ELR (cell line): ENCODE measurements at regions not wholly inside any gene's neighbourhood (a gene's known extent, or its start where the extent isn't known, plus 50 kb on each side); places are given as distances from the start of the nearest gene placed in this dataset.
"Not testable (repeated sequence)": the region's sequence is repeated elsewhere in the genome, so short reads cannot be mapped to it uniquely, and the experiment has no call there.

Experiments
- DNase-seq: peaks from one replicate; pipeline ENCODE4 v3.0.0-alpha.2; 2015; ENCODE audit warnings: low read depth

DNA sequence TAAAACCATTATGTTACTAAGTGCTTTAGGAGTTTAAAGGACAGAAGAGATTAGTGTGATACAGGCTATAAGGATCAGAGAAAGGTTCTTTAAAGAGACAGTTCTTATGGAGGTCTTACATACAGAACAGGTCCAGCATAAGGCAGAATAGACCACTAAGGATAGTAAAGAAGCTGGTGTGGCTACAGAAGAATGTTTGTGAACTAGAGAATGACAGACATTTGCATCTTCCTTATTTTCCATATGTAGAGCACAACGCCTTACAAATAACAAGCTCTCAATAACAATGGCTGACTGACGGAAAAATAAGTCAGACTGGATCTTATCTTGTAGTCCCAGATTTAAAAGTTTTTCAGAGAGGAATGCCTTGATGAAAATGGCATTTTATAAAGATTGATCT, 95.6 kb upstream of the NOTCH2NLA start:
- not testable (repeated sequence) for DNase-seq

DNA sequence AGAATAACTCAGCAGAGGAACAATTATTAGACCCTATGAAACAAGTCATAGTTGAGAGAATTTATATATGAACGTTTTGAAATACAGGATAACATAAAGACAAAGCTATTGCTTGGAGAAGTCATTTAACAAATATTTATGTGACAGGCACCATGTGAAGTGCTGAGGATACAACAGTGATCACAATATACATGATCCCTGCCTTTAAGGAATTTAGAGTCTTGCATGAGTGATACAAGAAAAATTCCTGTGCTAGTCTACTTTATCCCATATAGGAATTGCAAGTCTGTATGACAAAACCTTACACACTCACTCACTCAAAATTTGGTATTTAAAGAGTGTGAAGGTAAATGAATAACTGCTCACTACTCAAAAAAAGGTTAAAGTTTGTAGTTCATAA, 94.5 kb upstream of the NOTCH2NLA start:
- not testable (repeated sequence) for DNase-seq

DNA sequence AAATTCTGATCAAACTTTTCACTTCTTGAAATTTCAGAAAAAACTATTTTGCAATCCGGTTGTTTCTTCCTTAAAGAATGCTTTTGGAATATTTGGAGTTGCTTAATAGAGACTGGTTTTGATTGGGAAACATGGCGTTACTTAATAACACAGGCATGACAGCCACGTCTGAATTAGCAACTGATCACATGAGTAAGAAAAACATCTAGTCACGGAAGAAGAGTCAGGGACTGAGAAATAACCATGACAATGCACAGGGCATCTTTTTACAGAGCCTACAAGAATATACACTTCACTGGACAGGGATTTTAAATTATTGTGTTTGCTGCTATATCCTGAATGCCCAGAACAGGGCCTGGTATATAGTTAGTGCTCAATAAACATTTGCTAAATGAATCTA, 94.1 kb upstream of the NOTCH2NLA start:
- not testable (repeated sequence) for DNase-seq

DNA sequence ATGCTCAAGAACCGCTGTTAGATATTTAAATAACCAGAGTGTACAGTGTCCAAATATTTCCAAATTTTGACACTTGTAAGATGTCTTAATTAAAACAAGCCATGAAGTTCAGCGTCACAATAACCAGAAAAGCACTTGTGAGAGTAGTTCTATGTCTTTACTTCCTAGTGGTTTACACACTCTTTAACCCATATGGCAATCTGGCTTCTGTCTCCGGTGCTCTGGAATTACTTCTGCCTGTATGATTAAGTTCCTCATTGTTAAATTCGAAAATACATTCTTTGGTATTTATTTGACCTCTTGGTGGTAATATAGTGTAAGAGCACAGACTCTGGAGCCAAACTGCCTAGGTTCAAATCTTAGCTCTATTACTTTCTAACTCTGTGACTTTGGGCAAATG, 89.9 kb upstream of the NOTCH2NLA start:
- DNase-seq: not testable (repeated sequence)

DNA sequence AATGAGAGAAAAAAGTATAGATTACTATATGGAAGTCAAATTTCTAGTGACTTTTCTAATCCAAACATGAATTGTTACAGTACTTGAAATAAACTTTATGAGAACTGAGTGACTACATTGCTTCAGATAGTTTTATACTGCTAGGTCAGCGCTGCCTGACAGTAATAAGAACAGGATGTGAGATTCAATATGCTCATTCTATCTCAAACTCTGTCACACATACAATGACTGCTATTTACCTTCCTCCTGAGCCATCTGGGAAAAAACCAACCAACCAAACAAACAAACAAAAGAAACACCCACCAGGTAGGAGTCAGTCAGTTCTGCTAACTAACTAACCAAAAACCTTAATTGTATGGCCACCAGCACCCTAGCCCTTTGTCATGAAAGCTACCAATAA, 89.0 kb upstream of the NOTCH2NLA start:
- DNase-seq: not testable (repeated sequence)

DNA sequence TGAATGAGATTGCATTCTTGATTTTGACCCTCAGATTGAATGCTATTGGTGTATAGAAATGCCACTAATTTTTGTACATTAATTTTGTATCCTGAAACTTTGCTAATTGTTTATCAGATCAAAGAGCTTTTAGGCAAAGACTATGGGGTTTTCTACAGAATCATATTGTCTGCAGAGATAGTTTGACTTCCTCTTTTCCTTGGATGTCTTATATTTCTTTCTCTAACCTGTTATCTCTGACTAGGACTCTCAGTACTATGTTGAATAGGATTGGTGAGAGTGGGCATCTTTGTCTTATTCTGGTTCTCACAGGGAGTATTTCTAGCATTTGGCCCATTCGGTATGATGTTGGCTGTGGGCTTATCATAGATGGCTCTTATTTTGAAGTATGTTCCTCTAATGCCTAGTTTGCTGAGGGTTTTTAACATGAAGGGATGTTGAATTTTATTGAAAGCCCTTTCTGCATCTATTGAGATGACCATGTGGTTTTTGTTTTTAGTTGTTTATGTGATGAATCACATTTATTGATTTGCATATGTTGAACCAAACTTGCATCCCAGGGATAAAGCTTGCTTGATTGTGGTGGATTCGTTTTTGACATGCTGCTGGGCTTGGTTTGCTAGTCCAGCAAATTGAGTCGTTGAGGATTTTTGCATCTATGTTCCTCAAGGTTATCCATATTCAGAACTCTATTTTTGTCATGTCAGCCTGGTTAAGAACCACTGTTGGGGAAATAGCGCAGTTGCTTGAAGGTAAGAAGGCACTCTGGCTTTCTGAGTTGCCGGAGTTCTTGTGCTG, 85.8 kb upstream of the NOTCH2NLA start:
- DNase-seq: not testable (repeated sequence)

DNA sequence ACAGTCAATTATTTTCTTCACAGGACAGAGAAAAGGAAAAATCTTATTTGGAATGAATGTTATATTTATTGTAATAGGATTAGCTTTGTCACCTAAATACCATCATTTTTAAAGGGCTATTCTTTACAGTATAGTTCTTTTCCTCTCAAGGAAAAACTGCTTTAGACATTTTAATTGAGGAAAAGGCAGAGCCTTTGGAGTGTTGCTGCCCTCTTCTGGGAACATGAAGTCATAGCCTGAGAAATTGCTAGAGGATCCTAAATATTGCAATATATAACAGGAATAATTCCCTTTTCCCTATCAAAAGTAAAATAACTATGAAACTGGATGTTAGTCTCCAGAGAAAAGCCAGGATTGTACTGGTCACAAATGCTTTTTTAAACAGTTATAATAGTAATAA, 81.8 kb upstream of the NOTCH2NLA start:
- DNase-seq: not testable (repeated sequence)

DNA sequence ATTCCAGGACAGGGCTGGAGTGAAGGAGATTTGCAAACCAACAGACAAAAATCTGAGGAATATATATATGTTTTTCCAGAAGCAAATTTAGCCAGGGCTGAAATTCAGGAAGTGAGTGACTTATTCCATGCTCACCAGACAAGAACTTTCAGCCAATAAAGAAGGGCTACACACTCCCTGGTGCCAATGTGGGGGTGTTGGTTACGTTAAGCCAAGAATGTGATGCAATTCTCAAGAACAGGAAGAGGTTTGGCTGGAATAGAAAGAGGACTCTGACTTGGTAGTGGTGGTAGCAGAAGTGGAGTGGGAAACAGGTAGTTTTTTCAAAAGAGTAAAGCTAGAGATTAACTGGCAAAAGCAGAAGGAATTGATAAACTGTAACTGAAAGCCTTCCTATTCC, 80.6 kb upstream of the NOTCH2NLA start:
- not testable (repeated sequence) for DNase-seq

DNA sequence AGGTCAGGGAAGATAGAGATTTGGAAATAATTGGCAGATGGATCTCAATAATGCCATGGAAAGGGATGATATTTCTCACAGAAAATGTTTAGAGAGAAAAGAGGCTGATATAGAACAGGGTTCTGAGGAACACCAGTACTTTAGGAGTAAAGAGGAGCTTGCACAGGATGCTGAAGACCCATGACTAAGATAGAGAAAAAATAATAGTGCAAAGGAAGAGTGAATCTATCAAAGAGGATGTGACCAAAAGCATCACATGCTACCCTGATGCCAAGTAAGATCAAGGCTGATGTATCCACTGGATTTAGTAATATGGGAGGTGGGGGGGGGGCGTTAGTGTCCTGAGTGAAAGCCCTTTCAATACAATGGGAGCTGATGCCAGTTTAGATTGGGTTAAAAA, 80.1 kb upstream of the NOTCH2NLA start:
- DNase-seq: not testable (repeated sequence)

DNA sequence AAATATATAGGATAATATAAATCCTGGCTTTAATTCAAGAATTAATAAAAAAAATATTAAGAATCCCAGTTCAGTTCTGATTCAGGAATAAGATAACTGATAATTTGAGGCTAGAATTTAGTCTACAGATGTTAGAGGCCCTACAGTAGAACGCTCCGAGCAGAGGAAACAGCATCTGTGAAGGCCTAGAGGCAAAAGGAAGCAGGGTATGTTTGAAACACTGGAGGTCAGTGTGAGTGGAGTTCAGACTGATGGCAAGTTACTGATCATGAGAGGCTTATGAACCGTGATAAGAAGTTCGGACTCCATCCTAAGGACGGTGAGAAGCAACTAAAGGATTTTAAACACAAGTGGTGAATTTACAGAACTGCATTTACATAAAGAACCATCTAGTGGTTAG, 79.3 kb upstream of the NOTCH2NLA start:
- DNase-seq: not testable (repeated sequence)

DNA sequence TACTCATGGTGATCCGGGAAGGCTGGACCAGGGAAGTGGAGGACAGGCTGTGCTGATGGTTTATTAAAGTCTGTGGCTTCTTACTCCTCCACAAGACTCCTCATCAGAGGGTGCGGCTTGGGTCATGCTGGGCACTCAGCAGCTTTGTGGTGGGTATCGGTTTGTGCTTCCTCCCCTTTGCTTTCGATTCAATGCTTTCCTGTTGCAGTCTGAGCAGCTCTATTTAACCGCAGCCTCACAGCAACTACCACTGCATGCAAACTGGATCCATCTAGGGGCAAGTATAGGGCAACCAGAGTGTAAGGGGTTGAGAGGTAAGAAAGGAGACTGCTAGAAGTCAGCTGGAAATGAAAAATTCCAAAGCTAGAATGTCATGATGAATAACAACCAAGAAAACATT, 78.8 kb upstream of the NOTCH2NLA start:
- DNase-seq: not testable (repeated sequence)

DNA sequence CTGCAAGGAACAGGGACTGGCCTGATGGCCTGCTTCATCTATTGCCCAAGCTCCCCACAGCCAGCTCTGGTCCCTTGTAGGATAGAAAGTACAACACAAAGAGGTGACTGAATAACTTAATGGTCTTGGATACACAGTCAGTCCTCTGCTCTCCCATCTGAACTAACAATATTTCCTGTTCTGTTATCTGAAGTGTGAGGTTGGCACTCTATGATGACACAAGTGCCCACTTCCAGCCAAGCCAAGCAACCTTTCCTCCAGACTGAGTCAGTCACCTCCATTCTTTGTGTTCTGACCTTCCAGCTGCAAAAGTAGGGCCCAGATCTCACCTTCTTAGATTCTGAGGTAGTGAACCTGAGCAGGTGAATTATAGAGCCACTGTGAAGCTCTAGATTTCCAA, 77.8 kb upstream of the NOTCH2NLA start:
- DNase-seq: not testable (repeated sequence)

DNA sequence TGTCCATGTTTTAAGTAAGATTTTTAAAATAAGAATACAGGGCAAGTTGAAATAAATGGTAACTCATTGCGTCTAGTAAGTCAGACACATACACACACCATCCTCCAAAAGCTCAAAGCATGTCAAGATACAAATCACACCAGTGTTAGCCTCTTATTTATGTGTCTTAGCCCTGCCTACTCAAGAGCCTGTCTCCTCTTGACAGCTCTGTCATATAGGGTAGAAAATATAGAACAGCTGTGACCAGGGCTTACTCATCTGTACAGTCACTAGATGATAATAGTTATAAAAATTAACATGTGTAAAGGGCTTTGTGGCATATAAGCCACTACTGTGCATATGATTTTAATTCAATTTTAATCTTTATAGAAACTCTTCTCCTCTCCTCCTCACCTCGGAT, 76.6 kb upstream of the NOTCH2NLA start:
- DNase-seq: not testable (repeated sequence)

DNA sequence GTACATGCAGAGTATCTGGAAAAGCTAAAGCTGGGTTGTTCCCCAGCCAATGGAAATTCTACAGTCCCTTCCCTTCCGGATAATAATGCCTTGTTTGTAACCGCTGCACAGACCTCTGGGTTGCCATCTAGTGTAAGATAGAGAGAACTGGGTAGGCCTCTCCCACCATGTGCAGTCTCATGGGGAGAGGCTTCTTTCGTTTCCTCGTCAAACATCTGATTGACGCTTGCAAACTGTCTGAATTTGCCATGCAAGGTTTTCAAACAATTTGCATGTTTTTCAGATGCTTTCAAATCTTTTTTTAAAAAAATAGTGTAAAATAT, 69.7 kb upstream of the NOTCH2NLA start:
- not testable (repeated sequence) for DNase-seq

DNA sequence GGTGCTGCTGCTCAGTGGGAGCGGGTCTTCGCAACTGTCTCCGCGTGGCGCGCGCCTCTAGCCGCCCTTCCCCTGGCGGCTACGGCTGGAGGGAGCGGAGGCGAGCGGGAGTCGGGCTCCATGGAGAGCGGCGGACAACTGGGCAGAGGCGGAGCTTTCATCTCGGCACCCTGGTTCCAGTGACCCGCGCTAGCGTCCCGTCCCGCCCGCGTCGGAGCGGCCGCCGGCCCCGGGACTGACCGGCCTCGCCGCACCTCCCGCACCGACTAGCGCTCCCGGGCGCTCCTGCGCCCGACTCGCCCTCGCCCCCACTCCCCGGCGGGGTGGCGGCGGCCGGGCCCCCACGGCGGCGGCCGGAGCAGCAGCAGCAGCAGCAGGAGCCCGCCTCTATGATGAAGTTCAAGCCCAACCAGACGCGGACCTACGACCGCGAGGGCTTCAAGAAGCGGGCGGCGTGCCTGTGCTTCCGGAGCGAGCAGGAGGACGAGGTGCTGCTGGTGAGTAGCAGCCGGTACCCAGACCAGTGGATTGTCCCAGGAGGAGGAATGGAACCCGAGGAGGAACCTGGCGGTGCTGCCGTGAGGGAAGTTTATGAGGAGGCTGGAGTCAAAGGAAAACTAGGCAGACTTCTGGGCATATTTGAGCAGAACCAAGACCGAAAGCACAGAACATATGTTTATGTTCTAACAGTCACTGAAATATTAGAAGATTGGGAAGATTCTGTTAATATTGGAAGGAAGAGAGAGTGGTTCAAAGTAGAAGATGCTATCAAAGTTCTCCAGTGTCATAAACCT, 69.2 kb upstream of the NOTCH2NLA start:
- not testable (repeated sequence) for DNase-seq

DNA sequence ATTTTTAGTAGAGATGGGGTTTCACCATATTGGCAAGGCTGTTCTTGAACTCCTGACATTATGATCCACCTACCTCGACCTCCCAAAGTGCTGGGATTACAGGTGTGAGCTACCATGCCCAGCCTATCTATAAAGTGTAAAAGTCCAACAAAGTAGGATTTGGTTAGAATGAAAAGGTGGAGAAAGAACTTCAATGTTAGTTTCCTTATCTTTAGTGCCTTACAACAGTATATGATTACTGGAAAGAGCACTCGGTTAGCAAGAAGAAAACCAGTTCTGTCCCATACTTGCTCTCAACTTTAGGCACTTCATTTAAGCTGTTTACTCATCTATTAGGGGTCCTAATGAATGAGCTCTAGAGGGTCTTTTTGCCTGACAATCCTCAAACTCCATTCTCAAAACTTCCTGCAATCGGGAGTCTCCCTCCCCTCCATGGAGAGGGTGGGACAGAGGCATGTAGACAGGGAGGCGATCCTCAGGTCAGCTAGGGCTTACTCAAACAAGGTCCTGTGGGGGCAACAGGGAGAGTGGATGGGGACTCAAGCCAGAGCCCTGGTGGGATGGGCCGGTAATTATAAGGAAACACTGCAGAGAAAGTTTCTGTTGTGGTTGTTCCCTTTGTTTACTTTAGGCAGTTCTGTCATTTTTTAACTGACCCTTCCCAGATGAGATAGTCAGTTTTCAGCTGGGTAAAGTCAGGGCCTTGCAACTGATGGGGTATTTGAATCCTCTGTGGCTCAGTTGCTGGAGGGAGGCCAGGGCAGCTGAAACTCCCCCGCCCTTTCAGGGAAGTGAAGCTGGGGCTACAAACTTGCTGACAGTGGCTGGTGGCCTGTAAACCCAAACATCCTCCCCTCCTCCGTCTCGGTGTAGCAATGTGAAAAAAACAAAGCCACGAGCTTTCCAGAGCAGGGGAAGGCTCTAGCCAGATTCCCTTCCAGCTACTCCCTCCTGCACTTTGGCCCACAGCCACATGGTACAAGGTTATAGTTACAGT, 64.4 kb upstream of the NOTCH2NLA start:
- not testable (repeated sequence) for DNase-seq

DNA sequence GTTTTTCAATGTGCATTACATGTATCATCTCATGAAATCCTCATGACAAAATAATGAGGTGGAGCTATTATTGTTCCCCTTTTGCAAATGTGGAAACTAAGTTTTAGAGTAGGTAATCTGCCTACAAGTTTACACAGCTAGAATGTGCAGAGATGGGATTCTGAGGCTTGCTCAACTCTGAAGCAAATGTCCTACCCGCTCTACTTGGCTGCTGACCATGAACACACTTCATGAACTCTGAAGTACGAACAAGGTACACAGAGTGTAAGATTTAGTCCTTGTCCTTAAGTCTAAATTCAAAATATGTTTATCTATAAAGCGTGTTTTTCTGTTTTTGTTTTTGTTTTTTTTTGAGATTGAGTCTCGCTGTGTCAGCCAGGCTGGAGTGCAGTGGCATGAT, 63.6 kb upstream of the NOTCH2NLA start:
- DNase-seq: not testable (repeated sequence)

DNA sequence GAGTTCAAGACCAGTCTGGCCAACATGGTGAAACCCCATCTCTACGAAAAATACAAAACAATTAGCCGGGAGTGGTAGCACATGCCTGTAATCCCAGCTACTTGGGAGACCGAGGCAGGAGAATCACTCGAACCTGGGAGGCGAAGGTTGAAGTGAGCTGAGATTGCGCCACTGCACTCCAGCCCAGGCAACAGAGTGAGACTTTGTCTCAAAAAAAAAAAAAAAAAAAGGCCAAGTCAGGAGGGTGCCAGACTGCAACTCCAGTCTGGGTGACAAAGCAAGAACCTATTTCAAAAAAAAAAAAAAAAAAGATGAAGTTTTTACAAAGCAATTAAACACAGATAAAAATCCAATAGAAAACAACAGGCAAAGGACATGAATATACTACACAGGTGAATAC, 59.1 kb upstream of the NOTCH2NLA start:
- not testable (repeated sequence) for DNase-seq

DNA sequence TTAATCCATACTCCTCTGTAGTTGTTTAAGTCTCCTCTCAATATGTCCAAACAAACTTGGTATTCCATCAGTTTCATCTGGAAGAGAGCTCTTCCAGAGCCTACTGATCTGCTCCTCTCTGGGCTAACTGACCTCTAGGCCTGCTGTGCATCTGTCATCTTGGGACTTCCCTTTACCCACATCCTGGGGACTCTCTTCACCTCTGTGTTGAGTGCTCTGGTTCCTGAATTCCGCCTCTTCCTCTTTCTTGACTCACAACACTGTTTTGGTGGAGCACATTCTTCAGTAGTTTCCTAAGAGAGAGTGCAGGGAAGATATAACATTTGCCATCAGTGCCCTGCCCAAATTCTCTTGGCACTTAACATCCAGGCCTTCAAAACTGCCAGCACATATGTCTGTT, 55.9 kb upstream of the NOTCH2NLA start:
- not testable (repeated sequence) for DNase-seq

DNA sequence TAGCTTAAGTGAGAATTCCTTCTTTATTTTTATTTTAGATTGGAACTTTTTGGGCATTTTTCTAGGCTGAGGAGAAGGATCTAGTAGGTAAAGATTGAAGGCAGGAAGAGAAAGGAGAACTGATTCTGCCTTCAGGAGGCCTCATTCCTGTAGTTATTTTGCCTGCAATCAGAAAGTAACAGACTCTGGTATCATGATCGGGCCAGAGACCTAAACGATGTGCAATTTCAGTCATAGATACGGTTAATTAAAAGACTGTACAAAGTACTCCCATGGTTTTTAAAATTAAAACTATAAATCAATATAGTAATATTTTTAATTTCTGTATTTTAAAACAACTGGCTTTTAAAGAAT, 54.7 kb upstream of the NOTCH2NLA start:
- DNase-seq: not testable (repeated sequence)

DNA sequence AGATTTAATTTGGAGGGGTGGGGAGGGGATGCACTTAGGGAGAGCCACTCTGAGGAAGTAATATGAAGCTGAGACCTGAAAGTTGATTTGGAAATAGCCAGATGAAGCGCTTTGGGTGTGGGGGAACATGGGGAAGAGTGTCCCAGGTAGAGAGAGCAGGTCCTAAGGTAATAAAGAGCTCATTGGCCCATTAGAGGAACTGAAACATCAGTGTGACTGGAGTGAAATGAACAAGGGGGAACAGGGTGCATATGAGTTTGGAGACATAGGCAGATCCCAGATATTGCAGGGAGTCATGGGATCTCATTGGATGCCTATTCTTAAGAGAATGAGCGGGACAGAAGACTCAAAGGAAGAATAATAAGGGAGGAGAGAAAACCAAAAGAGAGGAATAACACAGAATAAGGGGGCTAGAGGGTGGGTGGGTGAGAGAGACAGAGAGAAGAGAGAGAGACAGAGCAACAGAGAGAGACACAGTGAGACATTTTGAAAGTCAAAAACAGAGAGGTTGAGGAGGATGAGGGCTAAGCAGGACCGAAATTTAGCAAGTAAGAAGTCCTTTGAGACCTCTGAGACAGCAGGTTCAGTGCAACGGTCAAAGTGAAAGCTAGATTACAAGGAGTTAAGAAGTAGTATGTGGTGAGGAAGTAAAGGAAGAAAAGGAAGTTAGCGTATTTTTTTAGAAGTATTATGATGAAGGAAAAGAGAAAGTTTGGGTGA, 54.1 kb upstream of the NOTCH2NLA start:
- DNase-seq: not testable (repeated sequence)
